Spleen (tissue), 7 donors: ENCODE measurements at regions not wholly inside any gene's neighbourhood (a gene's known extent, or its start where the extent isn't known, plus 50 kb on each side); places are given as distances from the start of the nearest gene placed in this dataset.

Experiments used
- CTCF ChIP-seq, 11 experiments: fragments of 200-600 bp in 7 of 11; fragments of 450-650 bp in 4 of 11; sonication (generic) in 4 of 11; IDR thresholded peaks in 8 of 11; conservative IDR thresholded peaks in 3 of 11; 1 replicate in 7 of 11; 2 replicates in 4 of 11; pipeline versions ENCODE4 v1.4.0 to v1.8.0; 2016 to 2021; ENCODE audit warnings: antibody characterized with exemption in 11 of 11, inconsistent platforms in 4 of 11, mild to moderate bottlenecking in 1 of 11
- POLR2A ChIP-seq, 3 donors: fragments of 450-650 bp; IDR thresholded peaks; one replicate each; pipeline ENCODE4 v1.5.1; 2017; ENCODE audit warnings: antibody characterized with exemption in 3 of 3, mild to moderate bottlenecking in 1 of 3
- donor health status: DM: no; HTN: no; CAD: no; lungs with moderate emphysema.
- donor health status: DM: no; HTN: no; CAD: no.
- donor health status: DM: no; HTN: no; CAD: no.

- TF ChIP-seq POLR2A (IDR thresholded peaks at IDR 0.05), result no peak
- TF ChIP-seq CTCF (IDR thresholded peaks at IDR 0.05 in 8 of 11, conservative IDR thresholded peaks at IDR 0.05 in 3 of 11), result no peak
Measured at GRCh38 chr2:120985174-120985996, 249.7 kb downstream of the GLI2 start.
